ENCODE measurements at regions not wholly inside any gene's neighbourhood (a gene's known extent, or its start where the extent isn't known, plus 50 kb on each side); places are given as distances from the start of the nearest gene placed in this dataset.

DNA sequence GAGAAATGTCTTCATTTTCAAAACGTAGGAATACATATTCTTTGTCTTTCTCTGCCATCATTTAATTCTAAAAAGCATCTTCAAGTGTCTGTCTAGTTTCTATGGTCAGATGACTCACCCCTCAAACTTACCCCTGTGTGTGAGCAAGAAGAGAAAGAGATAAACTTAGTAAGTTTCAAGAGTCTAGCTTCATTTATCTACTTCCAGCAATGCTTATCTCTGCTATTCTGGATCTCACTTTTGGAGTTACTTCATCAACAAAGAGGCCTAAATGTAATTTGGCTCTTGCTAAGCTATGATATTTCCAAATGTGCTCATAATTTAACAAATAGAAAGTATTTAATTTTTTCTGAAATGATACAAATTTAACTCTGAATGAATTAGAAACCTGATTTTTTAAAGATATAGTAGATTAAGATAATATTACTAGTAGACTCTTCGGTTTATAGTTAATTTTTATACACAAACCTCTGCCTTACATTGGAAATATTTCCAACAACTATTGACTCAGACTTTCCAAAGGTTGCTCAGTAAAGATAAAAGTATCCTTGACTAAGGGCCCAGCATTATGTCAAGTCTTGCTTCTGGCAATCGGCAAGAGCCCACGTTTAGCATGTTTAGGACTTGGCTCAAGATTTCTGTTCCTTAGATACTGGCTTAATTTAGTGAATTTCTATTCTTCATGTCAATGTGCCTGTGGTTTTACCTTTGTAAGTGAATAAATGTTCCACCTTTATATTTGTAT lies 1511.0 kb upstream of the SLC10A2 start:
- TF ChIP-seq, protein P1, sequence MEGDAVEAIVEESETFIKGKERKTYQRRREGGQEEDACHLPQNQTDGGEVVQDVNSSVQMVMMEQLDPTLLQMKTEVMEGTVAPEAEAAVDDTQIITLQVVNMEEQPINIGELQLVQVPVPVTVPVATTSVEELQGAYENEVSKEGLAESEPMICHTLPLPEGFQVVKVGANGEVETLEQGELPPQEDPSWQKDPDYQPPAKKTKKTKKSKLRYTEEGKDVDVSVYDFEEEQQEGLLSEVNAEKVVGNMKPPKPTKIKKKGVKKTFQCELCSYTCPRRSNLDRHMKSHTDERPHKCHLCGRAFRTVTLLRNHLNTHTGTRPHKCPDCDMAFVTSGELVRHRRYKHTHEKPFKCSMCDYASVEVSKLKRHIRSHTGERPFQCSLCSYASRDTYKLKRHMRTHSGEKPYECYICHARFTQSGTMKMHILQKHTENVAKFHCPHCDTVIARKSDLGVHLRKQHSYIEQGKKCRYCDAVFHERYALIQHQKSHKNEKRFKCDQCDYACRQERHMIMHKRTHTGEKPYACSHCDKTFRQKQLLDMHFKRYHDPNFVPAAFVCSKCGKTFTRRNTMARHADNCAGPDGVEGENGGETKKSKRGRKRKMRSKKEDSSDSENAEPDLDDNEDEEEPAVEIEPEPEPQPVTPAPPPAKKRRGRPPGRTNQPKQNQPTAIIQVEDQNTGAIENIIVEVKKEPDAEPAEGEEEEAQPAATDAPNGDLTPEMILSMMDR (IDR thresholded peaks at IDR 0.05) = no peak
- no peak for TF ChIP-seq POLR2A (IDR thresholded peaks at IDR 0.05)

Data from lower leg skin (tissue), 3 donors.